H9 (cell line): ENCODE measurements at regions not wholly inside any gene's neighbourhood (a gene's known extent, or its start where the extent isn't known, plus 50 kb on each side); places are given as distances from the start of the nearest gene placed in this dataset.

Source experiments
- DNase-seq: peaks from one replicate; pipeline ENCODE4 v3.0.0-alpha.2; 2017
- H2AFZ ChIP-seq: one replicate; pipeline ENCODE4 v1.6.1; 2013; ENCODE audit warnings: mild to moderate bottlenecking, low read length, control low read depth, moderate library complexity
- H2AK5ac ChIP-seq: 2 replicates; pipeline ENCODE4 v1.6.1; 2013; ENCODE audit warnings: low read length, control low read depth, mixed read lengths; ENCODE audit not compliant: insufficient read length
- H2BK120ac ChIP-seq: one replicate; pipeline ENCODE4 v1.6.1; 2013; ENCODE audit warnings: low read depth, mild to moderate bottlenecking, low read length, control low read depth, inconsistent platforms; ENCODE audit not compliant: poor library complexity, severe bottlenecking
- H2BK12ac ChIP-seq: 2 replicates; pipeline ENCODE4 v1.6.1; 2013; ENCODE audit warnings: low read length, control low read depth, mixed read lengths, low read depth; ENCODE audit not compliant: insufficient read length
- H2BK15ac ChIP-seq: 2 replicates; pipeline ENCODE4 v1.6.1; 2013; ENCODE audit warnings: low read depth, low read length, control low read depth
- H2BK20ac ChIP-seq: one replicate; pipeline ENCODE4 v1.6.1; 2013; ENCODE audit warnings: low read depth, mild to moderate bottlenecking, low read length, control low read depth, inconsistent platforms; ENCODE audit not compliant: poor library complexity, severe bottlenecking
- H2BK5ac ChIP-seq: 2 replicates; pipeline ENCODE4 v1.6.1; 2013; ENCODE audit warnings: low read length, control low read depth, mixed read lengths; ENCODE audit not compliant: insufficient read length
- H3K14ac ChIP-seq: 2 replicates; pipeline ENCODE4 v1.6.1; 2013; ENCODE audit warnings: low read length, control low read depth; ENCODE audit not compliant: insufficient read depth
- H3K18ac ChIP-seq: 2 replicates; pipeline ENCODE4 v1.6.1; 2013; ENCODE audit warnings: low read depth, mild to moderate bottlenecking, mixed read lengths, low read length, control low read depth; ENCODE audit not compliant: insufficient read length
- H3K23ac ChIP-seq: 2 replicates; pipeline ENCODE4 v1.6.1; 2013; ENCODE audit warnings: low read length, control low read depth, mixed read lengths, low read depth; ENCODE audit not compliant: insufficient read length
- H3K23me2 ChIP-seq: 2 replicates; pipeline ENCODE4 v1.6.1; 2013; ENCODE audit warnings: low read depth, mild to moderate bottlenecking, mixed read lengths, low read length, control low read depth; ENCODE audit not compliant: insufficient read length, poor library complexity, severe bottlenecking
- H3K27ac ChIP-seq: 2 replicates; pipeline ENCODE4 v1.5.1; 2013; ENCODE audit warnings: low read length, control low read depth, mixed read lengths, low read depth; ENCODE audit not compliant: insufficient read length
- H3K27me3 ChIP-seq: 2 replicates; pipeline ENCODE4 v1.6.1; 2013; ENCODE audit warnings: low read length, control low read depth, inconsistent platforms; ENCODE audit not compliant: insufficient read depth
- H3K4ac ChIP-seq: 2 replicates; pipeline ENCODE4 v1.6.1; 2013; ENCODE audit warnings: low read depth, mild to moderate bottlenecking, control low read depth, inconsistent platforms, low read length, moderate library complexity
- H3K4me1 ChIP-seq: 2 replicates; pipeline ENCODE4 v1.6.1; 2013; ENCODE audit warnings: low read length, control low read depth, inconsistent platforms; ENCODE audit not compliant: insufficient read depth
- H3K4me2 ChIP-seq: 2 replicates; pipeline ENCODE4 v1.6.1; 2013; ENCODE audit warnings: low read length, control low read depth, mixed read lengths; ENCODE audit not compliant: insufficient read length, insufficient read depth
- H3K56ac ChIP-seq: 2 replicates; pipeline ENCODE4 v1.6.1; 2013; ENCODE audit warnings: low read depth, mild to moderate bottlenecking, mixed read lengths, low read length, control low read depth; ENCODE audit not compliant: insufficient read length
- H3K79me1 ChIP-seq: 2 replicates; pipeline ENCODE4 v1.6.1; 2013; ENCODE audit warnings: low read depth, mild to moderate bottlenecking, moderate library complexity, low read length, control low read depth, inconsistent platforms; ENCODE audit not compliant: insufficient read depth, poor library complexity, severe bottlenecking
- H3K79me2 ChIP-seq: 2 replicates; pipeline ENCODE4 v1.6.1; 2013; ENCODE audit warnings: low read length, control low read depth, inconsistent platforms; ENCODE audit not compliant: insufficient read depth
- H3K9ac ChIP-seq: 2 replicates; pipeline ENCODE4 v1.6.1; 2013; ENCODE audit warnings: low read length, control low read depth, mixed read lengths; ENCODE audit not compliant: insufficient read length; ENCODE audit errors: extremely low read depth
- H3K9me3 ChIP-seq: one replicate; pipeline ENCODE4 v1.6.1; 2013; ENCODE audit warnings: low read depth, low read length, inconsistent platforms; ENCODE audit not compliant: control insufficient read depth
- H3T11ph ChIP-seq: one replicate; pipeline ENCODE4 v1.6.1; 2013; ENCODE audit warnings: mild to moderate bottlenecking, low read length, control low read depth, inconsistent platforms
- H4K20me1 ChIP-seq: one replicate; pipeline ENCODE4 v1.6.1; 2013; ENCODE audit not compliant: control insufficient read depth, insufficient read length, insufficient read depth
- H4K5ac ChIP-seq: 2 replicates; pipeline ENCODE4 v1.6.1; 2013; ENCODE audit warnings: low read depth, mild to moderate bottlenecking, mixed read lengths, low read length, control low read depth; ENCODE audit not compliant: insufficient read length
- H4K8ac ChIP-seq: replicated peaks from 2 replicates; pipeline ENCODE4 v1.6.1; 2013; ENCODE audit warnings: low read length, control low read depth, mixed read lengths, low read depth; ENCODE audit not compliant: insufficient read length
- H4K91ac ChIP-seq: 2 replicates; pipeline ENCODE4 v1.6.1; 2013; ENCODE audit warnings: low read depth, mild to moderate bottlenecking, moderate library complexity, mixed read lengths, low read length, control low read depth; ENCODE audit not compliant: insufficient read length
- H3K27ac Mint-ChIP-seq, 3 experiments: 2 replicates in 2 of 3; 3 replicates in 1 of 3; pipeline ENCODE4 v1.8.0; 2020 to 2021; ENCODE audit warnings: mixed read lengths in 3 of 3, mild to moderate bottlenecking in 1 of 3, moderate library complexity in 1 of 3
- H3K27me3 Mint-ChIP-seq: 2 replicates; pipeline ENCODE4 v1.8.0; 2021; ENCODE audit warnings: low read depth, mild to moderate bottlenecking, moderate library complexity, mixed read lengths
- H3K36me3 Mint-ChIP-seq, 3 experiments: 2 replicates in 2 of 3; 3 replicates in 1 of 3; pipeline ENCODE4 v1.8.0; 2020 to 2021; ENCODE audit warnings: low read depth in 3 of 3, mixed read lengths in 3 of 3; ENCODE audit not compliant: insufficient read depth in 1 of 3
- H3K4me1 Mint-ChIP-seq, 2 experiments: 2 replicates each; pipeline ENCODE4 v1.8.0; 2020; ENCODE audit warnings: mixed read lengths in 2 of 2
- H3K4me3 Mint-ChIP-seq, 2 experiments: 2 replicates in 1 of 2; 3 replicates in 1 of 2; pipeline ENCODE4 v1.8.0; 2020 to 2021; ENCODE audit warnings: mild to moderate bottlenecking in 2 of 2, mixed read lengths in 2 of 2, moderate library complexity in 1 of 2
- H3K9me3 Mint-ChIP-seq, 2 experiments: 2 replicates in 1 of 2; 3 replicates in 1 of 2; pipeline ENCODE4 v1.8.0; 2020; ENCODE audit warnings: mild to moderate bottlenecking in 2 of 2, mixed read lengths in 2 of 2, moderate library complexity in 1 of 2
- CTCF ChIP-seq: fragments of 200-600 bp; sonication (generic); conservative IDR thresholded peaks from 3 replicates; pipeline ENCODE4 v1.8.0; 2021; ENCODE audit warnings: antibody characterized with exemption, mild to moderate bottlenecking
- WGBS: extraction: QIAGEN DNeasy Blood & Tissue Kit; methylation state at CpG from one replicate; pipeline ENCODE4 v1.1.7; 2013; ENCODE audit warnings: missing lambda C conversion rate, low lambda C conversion rate, mixed read lengths; ENCODE audit not compliant: insufficient read length; ENCODE audit errors: extremely low coverage; 5-methylcytosine and 5-hydroxymethylcytosine counted together

DNA sequence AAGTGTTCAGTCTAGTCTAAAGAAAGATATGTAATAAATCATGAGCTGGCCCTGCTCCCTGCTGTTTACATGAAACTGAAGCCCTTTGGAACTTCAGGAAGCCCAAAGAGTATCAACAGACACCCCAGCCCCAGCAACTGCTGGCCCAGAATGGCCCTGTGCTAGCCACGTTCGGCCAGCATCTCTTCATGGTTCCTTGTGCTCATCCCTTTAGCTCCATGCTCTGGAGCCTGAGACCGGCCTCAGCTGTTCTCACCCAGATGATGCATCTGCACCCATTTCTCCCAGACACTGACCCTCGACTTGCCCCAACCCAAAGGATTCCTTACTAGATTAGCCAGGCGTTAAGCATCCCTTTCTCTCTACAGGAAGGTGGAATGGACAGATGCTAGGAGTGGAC lies 207.3 kb downstream of the HS3ST3B1 start:
- Histone ChIP-seq H3K56ac (no peak overlapping the region), H3K18ac (no peak overlapping the region), H3K14ac (no peak overlapping the region), H3K23me2 (no peaks in the 10 kb centered on the region), H3K4ac (no peak overlapping the region), H4K5ac (no peak overlapping the region), H2BK12ac (no peak overlapping the region), H2AFZ (no peak overlapping the region), H2BK5ac (no peak overlapping the region), H3K27ac (no peak overlapping the region), H2BK120ac (no peak overlapping the region), H3K4me2 (no peak overlapping the region), H3K4me1 (no peaks in the 10 kb centered on the region), H4K20me1 (no peaks in the 10 kb centered on the region), H3K27me3 (no peaks in the 10 kb centered on the region), H3K9ac (no peak overlapping the region), H2AK5ac (no peak overlapping the region), H3K79me1 (no peaks in the 10 kb centered on the region), H3K79me2 (no peaks in the 10 kb centered on the region), H4K8ac (no peak overlapping the region), H4K91ac (no peak overlapping the region), H3K9me3 (no peaks in the 10 kb centered on the region), H2BK20ac (no peak overlapping the region), H3K23ac (no peak overlapping the region), H2BK15ac (no peak overlapping the region), H3T11ph (no peak overlapping the region)
- Mint-ChIP-seq H3K27ac (no peak overlapping the region), H3K36me3 (no peaks in the 10 kb centered on the region; a peak in 1 of 7 replicates), H3K4me1 (peaks cover 1 to 8% of the 10 kb centered on the region in 2 experiments), H3K9me3 (no peaks in the 10 kb centered on the region; a peak in 1 of 5 replicates), H3K4me3 (no peak overlapping the region), H3K27me3 (no peaks in the 10 kb centered on the region; the same call in 1 of the 2 replicates)
- no peak for DNase-seq
- no CpG with 5 or more reads among the region's 5 CpGs for WGBS
- TF ChIP-seq CTCF, result no peak
